Mucosa of gallbladder (tissue), 1 donor: ENCODE measurements at regions not wholly inside any gene's neighbourhood (a gene's known extent, or its start where the extent isn't known, plus 50 kb on each side); places are given as distances from the start of the nearest gene placed in this dataset.
"Not testable (repeated sequence)": the region's sequence is repeated elsewhere in the genome, so short reads cannot be mapped to it uniquely, and the experiment has no call there.

Source experiments
- DNase-seq: peaks from one replicate; pipeline ENCODE4 v3.0.0-alpha.2; 2020; ENCODE audit warnings: low spot score
- donor health status: DM: no; HTN: no; CAD: no.

DNA sequence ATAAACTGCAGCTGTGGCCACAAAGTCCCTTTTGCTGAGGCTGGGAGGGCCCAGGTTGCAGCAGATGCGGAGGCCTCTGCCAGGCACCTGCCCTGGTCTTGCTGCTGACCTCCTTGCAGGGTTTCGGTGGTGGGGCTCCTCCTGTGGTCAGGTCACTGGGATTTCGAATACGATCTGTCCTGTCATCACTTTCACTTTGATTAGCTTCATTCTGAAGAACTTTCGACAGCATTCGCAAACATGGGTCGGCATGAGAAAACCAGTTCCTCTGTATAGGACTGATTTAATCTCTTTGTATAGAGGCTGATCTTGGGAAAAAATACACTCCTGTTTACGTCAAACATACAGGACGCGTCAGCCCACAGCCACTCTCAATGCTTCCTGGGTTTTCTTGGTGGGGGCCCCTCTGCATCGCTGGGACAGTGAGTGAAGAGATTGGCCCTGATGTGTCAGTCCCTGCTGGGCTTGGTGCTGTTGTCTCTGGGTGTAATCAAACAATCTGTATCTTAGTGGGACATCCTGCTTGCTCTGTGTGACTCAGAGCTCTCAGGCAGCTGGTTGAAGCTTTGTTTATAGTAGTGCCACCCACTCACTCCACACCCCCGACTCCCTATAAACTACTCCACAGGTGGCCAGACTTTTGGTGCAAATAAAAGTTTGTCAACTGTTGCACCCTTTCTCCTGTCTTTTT, 209.4 kb upstream of the CXCR4 start:
- DNase-seq = peak; percentile 15

GRCh38 chr2:136325844-136326331, 207.9 kb upstream of the CXCR4 start:
- no peak for DNase-seq

- DNase-seq = no peak
Observed at GRCh38 chr2:136324966-136325365, 207.0 kb upstream of the CXCR4 start.

- no peak for DNase-seq
Observed at GRCh38 chr2:136323935-136324334, 206.0 kb upstream of the CXCR4 start.

GRCh38 chr2:136323195-136323594, 205.2 kb upstream of the CXCR4 start:
- DNase-seq = no peak

GRCh38 chr2:136322428-136322827, 204.5 kb upstream of the CXCR4 start:
- no peak for DNase-seq

- no peak for DNase-seq
Observed at GRCh38 chr2:136319651-136320050, 201.7 kb upstream of the CXCR4 start.

- no peak for DNase-seq
Observed at GRCh38 chr2:136319237-136319636, 201.3 kb upstream of the CXCR4 start.

DNA sequence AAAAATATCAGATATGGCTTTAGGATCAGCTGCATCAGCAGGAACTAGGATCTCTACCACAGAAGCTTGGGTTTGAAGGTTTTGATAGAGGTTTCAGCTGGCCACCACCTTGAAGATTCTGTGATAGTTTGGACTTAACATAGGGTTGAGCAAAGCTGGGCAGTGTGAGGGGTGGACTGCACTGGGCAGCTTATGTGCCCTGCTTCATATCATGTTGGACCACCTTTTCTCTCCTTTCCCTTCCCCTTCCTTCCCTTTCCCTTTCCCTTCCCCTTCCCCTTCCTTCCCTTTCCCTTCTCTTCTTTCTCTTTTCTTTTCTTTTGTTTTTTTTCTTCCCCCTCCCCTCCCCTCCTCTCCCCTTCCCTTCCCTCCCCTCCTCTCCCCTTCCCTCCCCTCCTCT, 196.3 kb upstream of the CXCR4 start:
- no peak for DNase-seq

- DNase-seq = not testable (repeated sequence)
Observed at GRCh38 chr2:136312568-136312967, 194.6 kb upstream of the CXCR4 start.

GRCh38 chr2:136310797-136311603, 193.1 kb upstream of the CXCR4 start:
- DNase-seq = no peak

- no peak for DNase-seq
Observed at GRCh38 chr2:136310005-136310495, 192.1 kb upstream of the CXCR4 start.

- no peak for DNase-seq
Observed at GRCh38 chr2:136308611-136309010, 190.7 kb upstream of the CXCR4 start.

GRCh38 chr2:136306836-136307235, 188.9 kb upstream of the CXCR4 start:
- no peak for DNase-seq

DNA sequence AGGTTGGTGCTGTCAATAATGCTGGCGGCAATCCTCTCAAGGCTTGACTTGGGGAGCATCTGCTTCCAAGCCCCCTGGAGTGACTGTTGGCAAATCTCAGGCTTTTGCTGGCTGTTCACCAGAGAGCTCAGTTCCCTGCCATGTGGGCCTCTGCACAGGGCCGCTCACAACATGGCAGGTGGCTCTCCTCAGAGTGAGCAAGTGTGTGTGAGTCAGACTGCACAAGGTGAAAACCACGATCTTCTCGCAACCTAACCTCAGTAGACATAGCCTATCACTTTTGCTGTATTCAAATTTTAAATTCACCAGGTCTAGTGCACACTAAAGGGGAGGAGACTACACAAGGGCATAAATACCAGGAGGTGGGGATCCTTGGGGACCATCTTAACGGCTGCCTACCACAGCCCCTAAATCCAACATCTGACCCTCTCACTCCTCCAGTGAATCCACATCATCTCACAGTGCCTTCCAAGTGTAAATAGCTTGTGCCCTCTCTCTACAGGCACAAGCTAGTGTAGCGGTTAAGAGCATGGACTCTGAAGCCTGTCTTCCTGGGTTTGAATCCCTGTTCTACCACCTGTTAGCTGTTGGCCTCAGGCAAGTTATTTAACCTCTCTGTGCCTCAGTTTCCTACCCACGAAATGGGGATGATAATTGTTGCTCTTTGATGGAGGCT, 187.7 kb upstream of the CXCR4 start:
- DNase-seq = no peak

- DNase-seq = no peak
Observed at GRCh38 chr2:136301006-136301405, 183.1 kb upstream of the CXCR4 start.

GRCh38 chr2:136298631-136299030, 180.7 kb upstream of the CXCR4 start:
- DNase-seq = no peak

DNA sequence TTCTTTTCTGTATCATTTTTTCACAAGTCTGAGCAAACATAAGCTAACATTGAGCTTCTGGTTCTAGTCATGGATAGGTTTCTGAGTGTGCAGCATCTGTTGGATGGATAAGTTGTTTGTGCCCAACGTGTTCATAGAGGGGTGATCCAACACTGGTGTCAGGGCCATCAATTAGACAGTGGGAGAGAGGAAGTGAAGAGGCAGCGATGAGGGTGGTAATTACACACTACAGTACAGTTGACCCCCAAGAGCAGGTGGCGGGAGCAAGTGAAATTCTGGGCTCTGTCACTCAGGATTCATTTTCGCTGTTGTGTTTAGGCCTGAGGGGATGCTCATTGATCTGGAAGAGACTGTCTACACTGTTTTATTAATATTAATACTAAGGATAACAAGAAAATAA, 180.0 kb upstream of the CXCR4 start:
- no peak for DNase-seq

DNA sequence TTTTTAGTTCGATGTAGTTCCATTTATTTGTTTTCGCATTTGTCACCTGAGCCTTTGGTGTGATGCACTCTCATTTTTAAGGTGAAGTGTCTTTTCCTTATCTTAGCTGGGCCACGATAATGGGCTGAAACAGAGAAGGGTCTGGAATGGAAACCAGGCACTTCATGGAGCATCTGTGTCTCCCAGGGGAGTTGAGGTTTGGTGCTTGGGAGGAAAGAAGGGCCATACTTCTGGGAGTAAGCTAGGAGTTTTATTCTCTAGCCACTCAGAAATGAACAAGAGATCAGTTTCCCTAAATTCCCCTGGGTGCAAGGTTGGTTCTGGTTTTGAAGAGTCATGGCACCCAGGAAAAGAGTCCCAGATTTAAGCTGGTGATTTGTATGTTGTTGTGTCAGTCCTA, 179.4 kb upstream of the CXCR4 start:
- no peak for DNase-seq

DNA sequence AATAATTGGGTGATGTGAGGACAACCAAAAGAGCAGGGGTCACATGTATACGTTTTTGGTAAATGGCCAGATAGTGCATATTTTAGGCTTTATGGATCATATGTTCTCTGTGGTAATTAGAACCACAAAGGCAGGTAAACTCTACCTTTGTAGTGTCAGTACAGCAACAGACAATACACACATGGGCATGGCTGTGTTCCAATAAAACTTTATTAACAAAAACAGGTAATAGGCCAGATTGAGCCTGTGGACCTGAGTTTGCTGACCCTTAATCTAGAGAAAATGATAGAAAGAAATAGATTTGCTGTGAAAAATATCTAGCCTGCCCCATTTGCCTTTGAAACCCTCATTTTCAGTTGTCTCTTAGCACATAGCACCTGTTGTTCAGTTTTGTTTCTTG, 177.2 kb upstream of the CXCR4 start:
- no peak for DNase-seq

DNA sequence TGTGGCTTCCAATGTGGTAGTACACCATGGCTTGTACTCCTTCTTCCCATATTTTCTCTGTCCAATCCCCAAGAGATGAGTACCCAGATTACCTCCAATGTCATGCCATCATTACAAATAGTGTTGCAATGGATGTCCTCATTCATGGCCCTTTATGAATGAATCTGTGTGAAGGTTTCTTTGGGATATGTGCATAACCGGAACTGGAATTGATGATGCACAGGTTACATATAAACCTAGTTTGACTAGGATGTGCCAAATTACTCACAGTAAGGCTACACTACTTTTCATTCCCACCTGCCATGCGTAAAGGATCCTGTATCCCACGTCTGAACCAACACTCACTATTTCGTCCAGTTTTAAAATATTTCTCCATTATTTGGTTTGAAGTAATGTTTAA, 173.9 kb upstream of the CXCR4 start:
- DNase-seq = no peak

GRCh38 chr2:136290326-136290725, 172.4 kb upstream of the CXCR4 start:
- no peak for DNase-seq

- no peak for DNase-seq
Observed at GRCh38 chr2:136288249-136288648, 170.3 kb upstream of the CXCR4 start.
